ENCODE measurements at regions not wholly inside any gene's neighbourhood (a gene's known extent, or its start where the extent isn't known, plus 50 kb on each side); places are given as distances from the start of the nearest gene placed in this dataset.

DNA sequence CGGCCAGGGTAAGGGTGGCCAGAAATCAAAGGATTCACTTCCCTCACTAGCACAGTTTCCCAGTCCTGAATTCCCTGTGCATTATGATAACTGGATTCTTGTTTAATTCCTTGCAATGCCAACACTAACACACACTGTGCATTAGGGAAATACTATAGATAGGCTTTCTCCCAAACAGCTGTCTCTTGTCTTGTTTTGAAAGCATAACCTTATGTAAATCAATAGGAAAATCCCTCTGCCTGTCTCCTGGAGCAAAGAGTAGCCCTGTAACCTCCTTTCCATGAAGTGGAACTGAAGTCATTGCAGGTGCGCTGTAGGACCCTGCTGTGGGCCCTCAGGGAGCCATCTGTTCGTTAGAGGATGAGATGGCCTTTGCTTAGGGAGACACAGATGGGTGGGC lies 82.8 kb upstream of the FAM171A1 start:
- Histone ChIP-seq H3K9me3 (peaks cover 6% of the 10 kb centered on the region; the same call in 1 of the 2 replicates), H3K4me3 (ENCODE audit: low read depth, low read length) (no peak overlapping the region), H3K27me3 (replicated peaks; ENCODE audit: control insufficient read depth, insufficient read depth, low read length) (no peaks in the 10 kb centered on the region), H3K4me1 (no peaks in the 10 kb centered on the region), H3K36me3 (ENCODE audit: control insufficient read depth, insufficient read depth, low read length) (no peaks in the 10 kb centered on the region)
- Mint-ChIP-seq H3K36me3 (ENCODE audit: insufficient read depth, unreplicated experiment) (no peaks in the 10 kb centered on the region), H3K9me3 (ENCODE audit: unreplicated experiment) (peaks cover 9% of the 10 kb centered on the region), H3K4me3 (ENCODE audit: unreplicated experiment) (no peak overlapping the region), H3K27ac (ENCODE audit: unreplicated experiment) (no peak overlapping the region), H3K27me3 (ENCODE audit: insufficient read depth, unreplicated experiment) (peaks cover 23% of the 10 kb centered on the region), H3K4me1 (ENCODE audit: low read depth, unreplicated experiment) (no peaks in the 10 kb centered on the region)
- intact Hi-C loops (cut with micrococcal nuclease; ENCODE audit: unreplicated experiment), result no loop called here
- DNase-seq, result no peak
- ChIA-PET CTCF (no interaction called here), POLR2A (no interaction called here)
- BruUV-seq (replicated peaks), result no TSS peak
- TF ChIP-seq, protein P1, sequence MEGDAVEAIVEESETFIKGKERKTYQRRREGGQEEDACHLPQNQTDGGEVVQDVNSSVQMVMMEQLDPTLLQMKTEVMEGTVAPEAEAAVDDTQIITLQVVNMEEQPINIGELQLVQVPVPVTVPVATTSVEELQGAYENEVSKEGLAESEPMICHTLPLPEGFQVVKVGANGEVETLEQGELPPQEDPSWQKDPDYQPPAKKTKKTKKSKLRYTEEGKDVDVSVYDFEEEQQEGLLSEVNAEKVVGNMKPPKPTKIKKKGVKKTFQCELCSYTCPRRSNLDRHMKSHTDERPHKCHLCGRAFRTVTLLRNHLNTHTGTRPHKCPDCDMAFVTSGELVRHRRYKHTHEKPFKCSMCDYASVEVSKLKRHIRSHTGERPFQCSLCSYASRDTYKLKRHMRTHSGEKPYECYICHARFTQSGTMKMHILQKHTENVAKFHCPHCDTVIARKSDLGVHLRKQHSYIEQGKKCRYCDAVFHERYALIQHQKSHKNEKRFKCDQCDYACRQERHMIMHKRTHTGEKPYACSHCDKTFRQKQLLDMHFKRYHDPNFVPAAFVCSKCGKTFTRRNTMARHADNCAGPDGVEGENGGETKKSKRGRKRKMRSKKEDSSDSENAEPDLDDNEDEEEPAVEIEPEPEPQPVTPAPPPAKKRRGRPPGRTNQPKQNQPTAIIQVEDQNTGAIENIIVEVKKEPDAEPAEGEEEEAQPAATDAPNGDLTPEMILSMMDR (IDR thresholded peaks at IDR 0.05; ENCODE audit: insufficient read depth in 1 of 2, low read depth in 1 of 2, low read length in 1 of 2, severe bottlenecking in 1 of 2, unreplicated experiment in 1 of 2), result no peak

DNA sequence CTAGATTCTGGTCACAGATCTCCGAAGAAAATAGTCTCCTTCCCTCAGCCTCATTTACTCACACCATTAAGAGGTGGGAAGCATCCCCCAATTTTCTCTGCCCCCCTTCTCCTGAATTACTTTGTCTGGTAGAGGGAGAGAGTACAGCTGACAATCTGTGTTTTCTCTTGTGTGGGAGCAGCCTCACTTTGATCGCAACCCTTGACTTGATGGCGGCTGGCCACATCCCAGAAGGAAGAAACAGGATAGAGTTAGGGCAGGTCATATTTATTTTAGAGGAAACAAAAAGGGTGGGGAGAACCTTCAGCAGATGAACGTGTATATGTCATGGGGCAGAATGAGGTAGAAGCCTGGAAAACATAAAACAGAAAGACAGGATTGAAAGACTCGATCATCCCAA lies 82.4 kb upstream of the FAM171A1 start:
- Histone ChIP-seq H3K4me3 (ENCODE audit: low read depth, low read length) (no peak overlapping the region), H3K4me1 (no peaks in the 10 kb centered on the region), H3K36me3 (ENCODE audit: control insufficient read depth, insufficient read depth, low read length) (no peaks in the 10 kb centered on the region), H3K9me3 (peaks cover 6% of the 10 kb centered on the region; the same call in 1 of the 2 replicates), H3K27me3 (replicated peaks; ENCODE audit: control insufficient read depth, insufficient read depth, low read length) (peaks cover 2% of the 10 kb centered on the region; the same call in 1 of the 2 replicates)
- no peaks in the 10 kb centered on the region for H3K4me1 Mint-ChIP-seq (ENCODE audit: low read depth, unreplicated experiment)
- no peaks in the 10 kb centered on the region for H3K36me3 Mint-ChIP-seq (ENCODE audit: insufficient read depth, unreplicated experiment)
- H3K4me3 Mint-ChIP-seq (ENCODE audit: unreplicated experiment), result no peak overlapping the region
- CTCF ChIA-PET, result no interaction called here
- POLR2A ChIA-PET, result no interaction called here
- DNase-seq, result no peak
- peaks cover 23% of the 10 kb centered on the region for H3K27me3 Mint-ChIP-seq (ENCODE audit: insufficient read depth, unreplicated experiment)
- no peak overlapping the region for H3K27ac Mint-ChIP-seq (ENCODE audit: unreplicated experiment)
- peaks cover 9% of the 10 kb centered on the region for H3K9me3 Mint-ChIP-seq (ENCODE audit: unreplicated experiment)
- no TSS peak for BruUV-seq (replicated peaks)
- intact Hi-C loops (cut with micrococcal nuclease; ENCODE audit: unreplicated experiment), result no loop called here
- TF ChIP-seq, protein P1 (IDR thresholded peaks at IDR 0.05; ENCODE audit: insufficient read depth in 1 of 2, low read depth in 1 of 2, low read length in 1 of 2, severe bottlenecking in 1 of 2, unreplicated experiment in 1 of 2), result no peak

DNA sequence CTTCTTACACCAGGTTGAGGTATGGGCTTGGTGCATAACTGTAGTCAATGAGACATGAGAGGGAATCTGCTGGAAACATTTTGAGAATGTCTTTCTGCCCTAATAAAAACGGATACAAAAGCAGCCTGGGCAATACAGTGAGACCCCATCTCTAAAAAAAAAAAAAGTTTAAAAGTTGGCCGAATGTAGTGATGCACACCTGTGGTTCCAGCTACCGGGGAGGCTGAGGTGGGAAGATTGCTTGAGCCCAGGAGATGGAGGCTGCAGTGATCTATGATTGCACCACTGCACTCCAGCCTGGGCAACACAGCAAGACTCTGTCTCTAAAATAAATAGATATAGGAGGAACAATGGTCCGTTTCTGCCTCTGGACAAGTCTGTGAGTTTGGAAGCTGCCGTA lies 81.5 kb upstream of the FAM171A1 start:
- no peaks in the 10 kb centered on the region for H3K36me3 ChIP-seq (ENCODE audit: control insufficient read depth, insufficient read depth, low read length)
- H3K4me1 ChIP-seq, result no peaks in the 10 kb centered on the region
- Mint-ChIP-seq H3K27me3 (ENCODE audit: insufficient read depth, unreplicated experiment) (peaks cover 23% of the 10 kb centered on the region), H3K9me3 (ENCODE audit: unreplicated experiment) (peaks cover 9% of the 10 kb centered on the region), H3K4me3 (ENCODE audit: unreplicated experiment) (no peak overlapping the region), H3K36me3 (ENCODE audit: insufficient read depth, unreplicated experiment) (no peaks in the 10 kb centered on the region), H3K27ac (ENCODE audit: unreplicated experiment) (no peak overlapping the region), H3K4me1 (ENCODE audit: low read depth, unreplicated experiment) (no peaks in the 10 kb centered on the region)
- peaks cover 6% of the 10 kb centered on the region; the same call in 1 of the 2 replicates for H3K9me3 ChIP-seq
- intact Hi-C loops (cut with micrococcal nuclease; ENCODE audit: unreplicated experiment), result no loop called here
- H3K27me3 ChIP-seq (replicated peaks; ENCODE audit: control insufficient read depth, insufficient read depth, low read length), result peaks cover 2% of the 10 kb centered on the region; the same call in 1 of the 2 replicates
- TF ChIP-seq, protein P1 (IDR thresholded peaks at IDR 0.05; ENCODE audit: insufficient read depth in 1 of 2, low read depth in 1 of 2, low read length in 1 of 2, severe bottlenecking in 1 of 2, unreplicated experiment in 1 of 2), result no peak
- ChIA-PET POLR2A (no interaction called here), CTCF (no interaction called here)
- H3K4me3 ChIP-seq (ENCODE audit: low read depth, low read length), result no peak overlapping the region
- no TSS peak for BruUV-seq (replicated peaks)
- DNase-seq, result no peak

All from Caco-2 (cell line).